DND-41 (cell line): ENCODE measurements at regions not wholly inside any gene's neighbourhood (a gene's known extent, or its start where the extent isn't known, plus 50 kb on each side); places are given as distances from the start of the nearest gene placed in this dataset.

Source experiments
- CTCF ChIP-seq: IDR thresholded peaks from 2 replicates; pipeline ENCODE4 v1.5.1; 2012; ENCODE audit warnings: borderline replicate concordance, low read length, moderate library complexity, mild to moderate bottlenecking; ENCODE audit not compliant: poor library complexity, severe bottlenecking; ENCODE audit errors: extremely low read depth
- EZH2 ChIP-seq: IDR thresholded peaks from 3 replicates; pipeline ENCODE4 v1.6.1; 2012; ENCODE audit warnings: borderline replicate concordance, low read depth, mild to moderate bottlenecking, moderate library complexity, low read length, inconsistent platforms; ENCODE audit not compliant: severe bottlenecking

GRCh38 chr13:64130171-64130570, 2714.5 kb upstream of the PCDH20 start:
- no peak for TF ChIP-seq CTCF
- TF ChIP-seq EZH2, result no peak
